Activated CD4-positive, CD25-positive, alpha-beta regulatory T cell treated with anti-CD3 and anti-CD28 coated beads, Interleukin-2, amount 50 U/mL, for 72 hours (primary cell): ENCODE measurements at regions not wholly inside any gene's neighbourhood (a gene's known extent, or its start where the extent isn't known, plus 50 kb on each side); places are given as distances from the start of the nearest gene placed in this dataset.
"Not testable (repeated sequence)": the region's sequence is repeated elsewhere in the genome, so short reads cannot be mapped to it uniquely, and the experiment has no call there.

Experiments used
- DNase-seq: peaks from one replicate; pipeline ENCODE4 v3.0.0; 2021

DNA sequence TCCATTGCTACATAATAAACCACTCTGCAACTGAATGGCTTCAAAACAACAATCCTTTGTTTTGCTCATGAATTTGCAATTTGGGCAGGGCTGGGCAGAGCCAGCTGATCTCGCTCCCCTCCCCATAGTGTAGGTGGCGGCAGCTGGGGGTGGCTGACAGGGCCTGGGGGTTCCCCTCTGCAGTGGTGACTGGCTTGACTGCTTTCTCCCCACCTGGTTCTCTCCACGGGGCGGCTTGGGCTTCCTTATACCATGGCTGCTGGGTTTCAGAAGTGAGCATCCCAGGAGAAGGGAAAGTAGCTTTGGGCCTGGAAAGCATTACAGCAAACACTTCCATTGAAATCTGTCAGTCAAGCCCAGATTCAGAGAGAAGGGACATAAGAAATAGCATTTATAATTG lies 129.7 kb upstream of the ZBTB40 start:
- DNase-seq: peak; percentile 8

- no peak for DNase-seq
These were observed 128.4 kb upstream of the ZBTB40 start for GRCh38 chr1:22323141-22323845.

DNA sequence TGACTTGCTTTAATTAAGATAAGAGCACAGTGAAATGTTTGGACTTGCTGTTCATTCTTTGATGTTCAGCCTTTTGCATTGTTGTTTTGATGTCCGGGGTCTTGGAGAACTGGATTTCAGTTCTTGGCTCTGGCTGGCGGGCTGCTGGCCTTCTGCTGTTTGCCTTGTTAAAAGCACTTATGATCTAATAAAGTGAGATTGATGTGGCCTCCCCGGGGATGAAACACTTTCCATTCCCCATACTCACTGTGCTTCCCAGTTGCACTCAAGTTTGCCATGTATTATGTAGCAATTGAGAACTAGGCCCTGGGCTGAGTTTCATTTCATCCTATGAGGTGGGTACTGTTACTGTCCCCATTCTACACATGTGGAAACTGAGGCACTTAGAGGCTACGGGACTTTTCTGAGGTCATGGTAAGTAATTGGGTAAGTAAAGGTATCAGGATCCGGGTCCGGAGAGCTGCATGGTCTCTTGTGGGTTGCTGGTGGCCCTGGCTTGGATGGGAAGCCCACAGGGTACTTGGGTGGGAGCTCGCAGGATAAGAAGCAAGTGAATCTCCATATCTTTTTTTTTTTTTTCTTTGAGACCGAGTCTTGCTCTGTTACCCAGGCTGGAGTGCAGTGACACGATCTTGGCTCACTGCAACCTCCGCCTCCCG lies 127.7 kb upstream of the ZBTB40 start:
- DNase-seq: peak; percentile 5

DNA sequence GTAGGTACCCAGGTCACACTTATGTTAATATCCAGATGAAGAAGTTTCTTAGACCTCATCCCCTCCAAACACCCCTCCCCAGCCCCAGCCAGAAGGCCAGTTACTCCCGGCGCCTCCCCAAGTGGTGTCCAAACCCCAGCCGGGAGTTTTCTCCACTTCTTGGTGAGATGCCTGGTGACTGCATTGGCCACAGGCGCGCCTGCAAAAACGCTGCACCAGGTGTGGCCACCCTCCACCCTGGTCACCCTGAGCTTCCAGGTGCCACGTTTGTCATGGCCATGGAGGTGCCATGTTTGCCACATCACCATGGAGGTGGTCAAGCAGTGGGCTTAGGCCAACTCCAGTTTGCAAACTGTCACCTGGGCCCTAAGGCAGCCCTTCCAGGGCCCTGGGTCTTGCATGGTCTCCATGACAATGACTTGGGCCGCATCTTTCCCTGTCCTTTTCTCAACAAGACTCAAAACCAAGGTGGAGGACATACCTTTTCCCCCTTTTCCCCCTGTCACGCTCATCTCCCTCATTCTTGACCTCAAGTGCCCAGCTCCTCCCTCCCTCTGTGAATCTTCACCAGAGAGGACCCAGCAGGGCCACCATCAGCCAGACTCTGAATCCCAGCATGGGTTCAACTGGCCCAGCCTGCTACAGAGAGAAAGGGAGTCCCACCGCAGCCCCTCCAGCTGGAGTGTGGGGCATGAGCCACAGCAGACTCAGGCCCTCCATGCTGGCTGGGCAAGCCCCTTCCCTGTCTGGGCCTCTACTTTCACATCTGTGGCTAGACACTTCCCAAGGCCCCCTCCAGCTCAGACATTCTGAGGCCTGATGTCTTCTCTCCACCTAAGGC lies 125.9 kb upstream of the ZBTB40 start:
- peak; percentile 28 for DNase-seq

GRCh38 chr1:22326372-22326915 lies 125.2 kb upstream of the ZBTB40 start:
- DNase-seq: peak; percentile 27

- DNase-seq: peak; percentile 18
These were observed 124.7 kb upstream of the ZBTB40 start for GRCh38 chr1:22326931-22327330.

GRCh38 chr1:22327411-22327810 lies 124.2 kb upstream of the ZBTB40 start:
- DNase-seq: no peak

DNA sequence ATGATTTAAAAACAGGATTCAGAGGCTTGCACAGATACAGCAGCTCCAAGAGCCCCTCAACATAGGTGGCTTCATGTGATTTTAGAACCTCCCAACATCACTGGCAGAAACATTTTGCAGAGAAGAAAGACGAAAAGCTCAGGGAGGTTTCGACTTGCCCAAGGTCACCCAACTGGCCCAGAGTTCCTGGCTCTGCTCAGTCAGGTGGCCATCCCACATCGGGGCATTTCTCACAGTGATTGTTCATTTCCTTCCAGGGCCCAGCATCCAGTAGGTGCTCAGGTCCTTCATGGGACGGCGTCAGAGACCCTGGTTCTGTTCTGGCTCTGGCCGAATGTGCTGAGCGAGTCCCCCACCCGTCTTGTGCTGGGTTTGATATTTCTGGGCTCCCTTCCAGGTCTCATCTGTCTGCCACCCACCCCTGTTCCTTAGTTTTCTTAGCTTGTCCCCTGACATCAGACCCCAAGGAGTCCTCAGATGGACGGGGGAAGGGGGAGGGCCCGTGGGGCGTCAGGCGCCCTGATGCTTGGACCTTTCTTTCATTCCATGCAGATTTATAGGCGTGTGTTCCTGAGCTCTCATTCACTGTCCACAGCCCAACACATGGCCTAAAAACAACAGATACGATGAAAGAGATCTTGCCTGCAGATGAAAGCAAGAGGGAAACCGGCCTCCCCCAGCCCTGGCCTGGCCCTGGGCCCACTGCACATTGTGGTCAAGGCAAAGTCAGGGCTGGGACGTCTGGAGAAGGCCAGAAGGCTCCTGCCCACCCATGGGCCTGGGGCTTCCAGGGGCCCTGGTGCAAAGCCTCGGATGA lies 123.1 kb upstream of the ZBTB40 start:
- peak; percentile 13 for DNase-seq

DNA sequence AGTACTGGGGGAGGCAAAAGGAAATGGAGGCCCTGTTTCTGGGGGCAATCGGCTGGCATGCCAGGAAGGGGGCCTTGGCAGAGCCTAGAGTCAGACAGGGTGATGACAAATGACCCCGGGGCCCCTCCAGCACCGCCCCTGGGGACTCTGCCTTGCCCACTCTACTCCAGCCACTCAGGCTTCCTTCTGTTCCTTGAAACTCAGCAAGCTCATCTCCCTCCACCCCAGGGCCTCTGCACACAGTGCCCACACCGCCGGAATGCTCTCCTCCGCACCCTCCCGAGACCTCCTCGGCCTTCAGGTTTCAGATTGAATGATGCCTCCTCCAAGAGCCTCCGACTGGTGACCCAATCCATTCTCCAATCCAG lies 122.5 kb upstream of the ZBTB40 start:
- DNase-seq: peak; percentile 3

GRCh38 chr1:22330092-22330759 lies 121.4 kb upstream of the ZBTB40 start:
- DNase-seq: peak; percentile 17

DNA sequence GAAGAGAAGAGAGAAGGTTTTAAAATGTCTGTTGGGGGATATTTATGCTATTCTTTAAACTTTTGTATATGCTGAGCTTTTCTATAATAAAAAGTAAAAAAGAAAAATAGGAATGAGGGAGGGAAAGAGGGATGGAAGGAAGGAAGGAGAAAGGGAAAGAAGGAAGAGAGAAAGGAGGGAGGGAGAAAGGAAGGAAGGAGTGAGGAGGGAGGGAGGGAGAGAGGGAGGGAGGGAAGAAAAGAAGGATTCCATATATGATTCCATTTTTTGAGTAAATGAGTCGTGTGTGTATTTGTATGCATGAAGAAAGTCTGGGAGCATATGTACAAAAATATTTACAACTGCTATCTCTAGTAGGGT lies 120.9 kb upstream of the ZBTB40 start:
- DNase-seq: no peak

DNA sequence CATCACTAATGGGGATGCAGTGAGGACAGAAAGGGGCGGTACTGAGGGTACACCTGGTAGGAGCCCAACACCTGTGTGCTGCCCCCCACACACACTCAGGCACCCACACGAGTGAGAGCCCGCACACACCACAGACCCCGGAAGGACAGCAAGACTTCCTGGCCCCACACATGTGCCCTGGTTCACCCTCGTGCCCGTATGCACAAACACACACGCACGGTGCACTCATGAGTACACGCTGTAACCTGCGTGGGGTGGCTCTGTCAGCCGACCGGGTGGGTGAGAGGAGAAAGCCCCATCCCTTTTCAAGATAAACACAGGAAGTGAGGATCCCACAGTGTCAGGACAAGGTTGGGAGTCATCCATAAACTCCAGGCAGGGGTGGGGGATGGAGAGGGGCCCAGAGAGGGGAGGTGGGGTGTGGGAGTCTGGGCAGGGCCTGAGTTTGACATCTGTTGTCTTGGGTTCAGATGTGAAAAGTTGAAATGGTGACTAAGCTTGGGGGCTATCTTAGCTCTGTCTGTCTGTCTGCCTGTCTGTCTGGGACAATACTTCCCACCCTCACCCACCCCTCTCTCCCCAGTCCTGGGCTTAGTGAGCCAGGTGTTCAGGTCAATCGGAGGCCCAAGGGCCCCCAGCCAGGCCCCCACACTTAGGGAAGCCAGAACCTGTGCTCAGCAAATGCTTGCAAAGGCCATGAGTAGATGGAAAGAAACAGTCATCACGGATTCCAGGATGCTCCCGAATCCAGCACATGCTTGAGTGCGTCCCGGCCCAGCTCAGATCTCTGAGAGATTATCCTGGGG lies 119.8 kb upstream of the ZBTB40 start:
- DNase-seq: no peak

DNA sequence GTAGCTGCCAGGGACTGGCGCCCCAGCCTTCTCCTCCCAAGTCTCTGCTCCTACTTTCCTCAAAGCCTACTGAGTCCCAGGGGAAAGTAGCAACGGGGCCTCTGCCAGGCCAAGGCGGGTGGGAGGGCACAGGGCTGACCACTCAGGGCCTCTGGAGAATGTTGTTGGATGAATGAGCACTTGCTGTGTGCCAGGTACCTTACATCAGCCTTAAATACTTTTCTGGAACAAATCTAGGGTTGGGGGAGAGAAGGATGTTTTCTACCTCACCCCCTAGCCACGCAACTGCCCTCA lies 119.3 kb upstream of the ZBTB40 start:
- DNase-seq: no peak

DNA sequence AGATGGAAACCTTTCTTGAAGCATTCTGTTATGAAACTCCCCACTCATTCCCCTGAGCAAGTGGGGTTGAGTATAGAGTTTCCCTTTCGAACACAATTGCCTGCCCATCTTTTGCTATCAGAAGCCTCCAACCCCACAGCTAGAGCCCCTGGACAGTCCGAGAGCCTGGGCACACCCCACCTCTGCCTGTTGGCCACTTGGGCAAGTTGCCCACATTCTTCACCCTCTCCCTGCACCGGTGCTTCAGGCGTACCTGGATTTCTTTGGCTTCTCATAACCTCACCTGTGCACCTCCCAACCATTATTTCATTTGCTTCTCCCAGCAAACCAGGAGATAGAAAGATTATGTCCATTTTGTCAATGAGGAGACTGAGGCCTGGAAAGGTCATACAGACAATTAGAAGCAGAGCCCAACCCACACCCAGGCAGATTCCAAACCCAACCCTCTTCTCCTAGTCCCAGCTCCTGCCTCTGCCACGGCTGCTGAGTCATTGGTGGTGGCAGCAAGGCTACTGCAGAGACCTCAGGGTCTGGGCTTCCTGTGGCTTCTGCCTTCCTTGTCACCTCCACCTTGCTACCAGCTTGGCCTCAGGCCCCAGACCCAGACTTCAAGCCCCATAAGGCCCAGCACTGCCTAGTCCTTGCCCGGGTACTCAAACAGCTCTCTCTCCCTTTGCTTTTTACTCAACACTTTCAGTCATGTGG lies 118.7 kb upstream of the ZBTB40 start:
- no peak for DNase-seq

DNA sequence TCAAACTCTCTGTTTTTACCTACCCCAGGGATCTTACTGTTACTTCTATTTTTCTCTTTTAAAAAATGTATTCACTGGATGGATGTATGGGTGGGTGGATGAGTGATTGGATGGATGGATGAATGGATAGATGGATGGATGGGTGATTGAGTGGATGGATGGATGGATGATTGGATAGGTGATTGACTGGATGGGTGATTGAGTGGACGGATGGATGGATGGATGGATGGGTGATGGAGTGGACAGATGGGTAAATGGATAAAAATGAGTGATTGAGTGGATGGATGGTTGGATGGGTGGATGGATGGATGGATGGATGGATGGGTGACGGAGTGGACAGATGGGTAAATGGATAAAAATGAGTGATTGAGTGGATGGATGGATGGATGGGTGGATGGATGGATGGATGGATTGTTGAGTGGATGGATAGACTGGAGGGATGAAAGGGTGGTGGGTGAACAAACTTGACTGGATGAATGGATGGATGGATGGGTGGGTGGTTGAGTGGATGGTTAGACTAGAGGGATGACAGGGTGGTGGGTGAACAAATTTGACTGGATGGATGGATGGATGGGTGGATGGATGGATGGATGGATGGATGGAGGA lies 118.0 kb upstream of the ZBTB40 start:
- DNase-seq: no peak

DNA sequence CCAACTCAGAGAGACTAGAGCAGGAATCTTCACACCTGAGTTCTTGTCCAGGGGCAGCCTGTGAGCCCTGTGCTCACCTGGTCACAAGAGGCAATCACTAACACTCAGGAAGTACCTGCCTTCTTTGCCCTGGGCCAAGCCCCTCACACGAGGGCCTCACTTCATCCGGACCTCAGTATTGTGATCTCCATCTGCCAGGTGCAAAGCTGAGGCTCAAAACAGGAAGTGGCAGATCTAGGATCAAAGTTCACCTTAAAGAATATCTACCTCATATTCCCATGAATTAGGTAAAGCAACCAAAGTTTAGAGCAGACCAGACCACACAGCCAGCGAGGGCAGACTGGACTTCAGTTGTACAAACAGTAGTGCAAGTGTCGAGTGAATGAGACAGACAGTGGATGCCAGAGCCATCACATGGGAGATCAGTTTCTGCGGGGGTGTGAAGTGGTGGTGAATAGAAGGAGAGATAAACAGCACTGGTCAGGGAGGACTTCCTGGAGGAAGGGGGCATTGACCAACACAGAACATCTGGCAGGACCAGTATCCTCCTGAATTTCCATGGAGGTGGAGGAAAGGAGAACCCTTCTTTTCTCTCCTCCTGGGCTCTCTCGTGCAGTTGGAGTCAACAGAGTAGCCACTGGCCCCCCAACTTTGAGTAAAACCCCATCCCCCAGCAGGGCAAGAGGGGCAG lies 116.6 kb upstream of the ZBTB40 start:
- no peak for DNase-seq

GRCh38 chr1:22336274-22336673 lies 115.4 kb upstream of the ZBTB40 start:
- not testable (repeated sequence) for DNase-seq

- not testable (repeated sequence) for DNase-seq
These were observed 114.7 kb upstream of the ZBTB40 start for GRCh38 chr1:22336696-22337545.
